ENCODE measurements at regions not wholly inside any gene's neighbourhood (a gene's known extent, or its start where the extent isn't known, plus 50 kb on each side); places are given as distances from the start of the nearest gene placed in this dataset.

GRCh38 chr5:17772232-17772631, 138.0 kb downstream of the TAF11L14 start:
- no peak for DNase-seq (ENCODE audit: low read depth)
- no peak overlapping the region for H3K4me3 ChIP-seq (ENCODE audit: low read depth, low read length)
- TF ChIP-seq, protein P1, sequence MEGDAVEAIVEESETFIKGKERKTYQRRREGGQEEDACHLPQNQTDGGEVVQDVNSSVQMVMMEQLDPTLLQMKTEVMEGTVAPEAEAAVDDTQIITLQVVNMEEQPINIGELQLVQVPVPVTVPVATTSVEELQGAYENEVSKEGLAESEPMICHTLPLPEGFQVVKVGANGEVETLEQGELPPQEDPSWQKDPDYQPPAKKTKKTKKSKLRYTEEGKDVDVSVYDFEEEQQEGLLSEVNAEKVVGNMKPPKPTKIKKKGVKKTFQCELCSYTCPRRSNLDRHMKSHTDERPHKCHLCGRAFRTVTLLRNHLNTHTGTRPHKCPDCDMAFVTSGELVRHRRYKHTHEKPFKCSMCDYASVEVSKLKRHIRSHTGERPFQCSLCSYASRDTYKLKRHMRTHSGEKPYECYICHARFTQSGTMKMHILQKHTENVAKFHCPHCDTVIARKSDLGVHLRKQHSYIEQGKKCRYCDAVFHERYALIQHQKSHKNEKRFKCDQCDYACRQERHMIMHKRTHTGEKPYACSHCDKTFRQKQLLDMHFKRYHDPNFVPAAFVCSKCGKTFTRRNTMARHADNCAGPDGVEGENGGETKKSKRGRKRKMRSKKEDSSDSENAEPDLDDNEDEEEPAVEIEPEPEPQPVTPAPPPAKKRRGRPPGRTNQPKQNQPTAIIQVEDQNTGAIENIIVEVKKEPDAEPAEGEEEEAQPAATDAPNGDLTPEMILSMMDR (IDR thresholded peaks at IDR 0.05; ENCODE audit: insufficient read depth, low read length) = no peak

DNA sequence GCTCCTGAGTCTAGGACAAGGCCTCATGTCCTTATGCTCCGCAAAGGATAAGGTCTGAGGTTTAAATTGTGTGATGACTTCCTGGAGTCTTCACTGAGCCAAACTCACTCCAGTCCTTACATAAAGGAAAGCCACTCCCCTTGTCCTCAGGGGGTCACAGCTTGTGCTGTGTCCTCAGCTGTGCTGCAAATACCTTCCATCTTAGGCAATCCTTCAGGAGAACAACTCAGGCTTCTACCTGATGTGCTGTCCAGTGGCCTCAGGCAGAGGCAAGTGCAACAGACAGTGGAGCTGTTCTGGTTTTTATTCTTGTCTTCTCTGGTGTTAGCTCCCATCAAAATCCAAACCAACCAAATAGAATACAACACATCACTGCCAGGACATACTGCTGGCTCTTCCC, 151.5 kb downstream of the TAF11L14 start:
- TF ChIP-seq, protein P1 (IDR thresholded peaks at IDR 0.05; ENCODE audit: insufficient read depth, low read length) = no peak
- H3K4me3 ChIP-seq (ENCODE audit: low read depth, low read length) = no peak overlapping the region
- no peak for DNase-seq (ENCODE audit: low read depth)

GRCh38 chr5:17788351-17788750, 154.1 kb downstream of the TAF11L14 start:
- TF ChIP-seq, protein P1 (IDR thresholded peaks at IDR 0.05; ENCODE audit: insufficient read depth, low read length) = no peak
- H3K4me3 ChIP-seq (ENCODE audit: low read depth, low read length) = no peak overlapping the region
- DNase-seq (ENCODE audit: low read depth) = no peak

GRCh38 chr5:17794201-17794600, 159.9 kb downstream of the TAF11L14 start:
- H3K4me3 ChIP-seq (ENCODE audit: low read depth, low read length) = no peak overlapping the region
- DNase-seq (ENCODE audit: low read depth) = no peak
- TF ChIP-seq, protein P1 (IDR thresholded peaks at IDR 0.05; ENCODE audit: insufficient read depth, low read length) = no peak

- TF ChIP-seq, protein P1 (IDR thresholded peaks at IDR 0.05; ENCODE audit: insufficient read depth, low read length) = no peak
- no peak for DNase-seq (ENCODE audit: low read depth)
- no peak overlapping the region for H3K4me3 ChIP-seq (ENCODE audit: low read depth, low read length)
Observed at GRCh38 chr5:17794815-17795214, 160.6 kb downstream of the TAF11L14 start.

- TF ChIP-seq, protein P1 (IDR thresholded peaks at IDR 0.05; ENCODE audit: insufficient read depth, low read length) = no peak
- no peak overlapping the region for H3K4me3 ChIP-seq (ENCODE audit: low read depth, low read length)
- no peak for DNase-seq (ENCODE audit: low read depth)
Observed at GRCh38 chr5:17796142-17796541, 161.9 kb downstream of the TAF11L14 start.

- no peak overlapping the region for H3K4me3 ChIP-seq (ENCODE audit: low read depth, low read length)
- TF ChIP-seq, protein P1 (IDR thresholded peaks at IDR 0.05; ENCODE audit: insufficient read depth, low read length) = no peak
- no peak for DNase-seq (ENCODE audit: low read depth)
Observed at GRCh38 chr5:17796757-17797396, 162.6 kb downstream of the TAF11L14 start.

All from fibroblast of the aortic adventitia (primary cell).